HEK293T (cell line): ENCODE measurements at regions not wholly inside any gene's neighbourhood (a gene's known extent, or its start where the extent isn't known, plus 50 kb on each side); places are given as distances from the start of the nearest gene placed in this dataset.

Source experiments
- BHLHE40 ChIP-seq: fragments of 450-650 bp; IDR thresholded peaks from 2 replicates; pipeline ENCODE4 v1.6.1; 2016; ENCODE audit warnings: mild to moderate bottlenecking, moderate library complexity, borderline replicate concordance
- CTBP1 ChIP-seq: fragments of 450-650 bp; IDR thresholded peaks from 2 replicates; pipeline ENCODE4 v1.6.1; 2016; ENCODE audit warnings: borderline replicate concordance
- ELF4 ChIP-seq: fragments of 450-650 bp; IDR thresholded peaks from 2 replicates; pipeline ENCODE4 v1.6.1; 2017; ENCODE audit warnings: antibody characterized with exemption
- FOXA1 ChIP-seq: fragments of 450-650 bp; IDR thresholded peaks from 2 replicates; pipeline ENCODE4 v1.6.1; 2016; ENCODE audit warnings: mild to moderate bottlenecking
- FOXK2 ChIP-seq: fragments of 450-650 bp; IDR thresholded peaks from 2 replicates; pipeline ENCODE4 v1.6.1; 2016; ENCODE audit warnings: mild to moderate bottlenecking
- FOXM1 ChIP-seq: fragments of 450-650 bp; IDR thresholded peaks from 2 replicates; pipeline ENCODE4 v1.6.1; 2017; ENCODE audit warnings: mild to moderate bottlenecking, borderline replicate concordance
- HDGF ChIP-seq: fragments of 450-650 bp; IDR thresholded peaks from 2 replicates; pipeline ENCODE4 v1.6.1; 2017; ENCODE audit warnings: antibody characterized with exemption, borderline replicate concordance
- LEF1 ChIP-seq: fragments of 450-650 bp; IDR thresholded peaks from 2 replicates; pipeline ENCODE4 v1.6.1; 2017; ENCODE audit warnings: mild to moderate bottlenecking, borderline replicate concordance
- NFRKB ChIP-seq: fragments of 450-650 bp; IDR thresholded peaks from 2 replicates; pipeline ENCODE4 v1.6.1; 2016; ENCODE audit warnings: mild to moderate bottlenecking, moderate library complexity
- SP1 ChIP-seq: fragments of 450-650 bp; IDR thresholded peaks from 2 replicates; pipeline ENCODE4 v1.6.1; 2017
- SUZ12 ChIP-seq: fragments of 450-650 bp; IDR thresholded peaks from 2 replicates; pipeline ENCODE4 v1.6.1; 2016; ENCODE audit warnings: mild to moderate bottlenecking
- TARDBP ChIP-seq: fragments of 450-650 bp; IDR thresholded peaks from 2 replicates; pipeline ENCODE4 v1.6.1; 2016
- ZNF384 ChIP-seq: fragments of 450-650 bp; IDR thresholded peaks from 2 replicates; pipeline ENCODE4 v1.6.1; 2016
- TF ChIP-seq, protein P1 (sequence below): fragments of 450-650 bp; IDR thresholded peaks from 2 replicates; pipeline ENCODE4 v1.6.1; 2016

DNA sequence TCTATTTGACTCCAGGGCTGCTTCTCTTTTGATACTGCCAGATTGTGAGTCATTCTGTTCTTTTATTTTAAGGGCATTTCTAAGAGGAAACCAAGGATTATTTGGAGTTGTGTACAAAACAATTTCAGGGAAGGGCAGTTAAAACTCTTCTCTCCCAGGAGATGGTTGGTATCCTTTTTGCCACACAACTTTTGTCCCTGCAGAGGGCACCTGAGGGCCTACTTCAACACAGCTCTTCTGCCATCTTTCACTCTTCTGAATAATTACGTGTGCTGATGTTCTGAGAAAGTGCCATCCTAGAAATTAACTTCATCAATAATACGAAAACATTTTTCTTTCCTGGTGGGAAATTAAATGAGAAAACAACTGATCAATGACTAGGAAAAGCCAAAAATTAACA is 75.7 kb upstream of the GADL1 start:
- TF ChIP-seq SP1: no peak
- no peak for TF ChIP-seq FOXM1
- no peak for TF ChIP-seq LEF1
- TF ChIP-seq TARDBP: no peak
- TF ChIP-seq SUZ12: no peak
- TF ChIP-seq, protein P1, sequence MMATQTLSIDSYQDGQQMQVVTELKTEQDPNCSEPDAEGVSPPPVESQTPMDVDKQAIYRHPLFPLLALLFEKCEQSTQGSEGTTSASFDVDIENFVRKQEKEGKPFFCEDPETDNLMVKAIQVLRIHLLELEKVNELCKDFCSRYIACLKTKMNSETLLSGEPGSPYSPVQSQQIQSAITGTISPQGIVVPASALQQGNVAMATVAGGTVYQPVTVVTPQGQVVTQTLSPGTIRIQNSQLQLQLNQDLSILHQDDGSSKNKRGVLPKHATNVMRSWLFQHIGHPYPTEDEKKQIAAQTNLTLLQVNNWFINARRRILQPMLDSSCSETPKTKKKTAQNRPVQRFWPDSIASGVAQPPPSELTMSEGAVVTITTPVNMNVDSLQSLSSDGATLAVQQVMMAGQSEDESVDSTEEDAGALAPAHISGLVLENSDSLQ: no peak
- no peak for TF ChIP-seq ZNF384
- TF ChIP-seq BHLHE40: no peak
- no peak for TF ChIP-seq FOXA1
- no peak for TF ChIP-seq ELF4
- no peak for TF ChIP-seq FOXK2
- TF ChIP-seq NFRKB: no peak
- no peak for TF ChIP-seq CTBP1
- TF ChIP-seq HDGF: no peak
